ENCODE measurements at regions not wholly inside any gene's neighbourhood (a gene's known extent, or its start where the extent isn't known, plus 50 kb on each side); places are given as distances from the start of the nearest gene placed in this dataset.

DNA sequence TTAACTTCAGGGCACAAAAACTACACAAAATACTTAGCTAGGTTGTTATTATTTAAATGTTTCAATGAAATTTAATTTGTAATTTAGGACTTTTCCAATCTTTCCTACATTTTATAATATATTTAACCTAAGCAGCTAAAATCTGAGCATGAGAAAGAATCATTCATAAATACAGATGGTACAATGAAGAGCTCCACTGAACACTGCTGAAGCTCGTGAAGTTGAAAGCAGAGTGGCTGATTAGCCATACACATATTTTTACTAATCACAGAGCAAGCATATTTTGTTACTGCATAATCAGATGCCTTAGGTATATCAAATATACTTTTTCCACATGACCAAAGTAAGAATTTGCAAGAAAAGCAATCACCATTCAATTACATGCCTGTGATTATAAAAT lies 184.9 kb upstream of the ETAA1 start:
- Histone ChIP-seq H3K9me2 (ENCODE audit: insufficient read depth, low read length) (no peaks in the 10 kb centered on the region), H3K4me2 (ENCODE audit: low read length) (no peak overlapping the region), H3K4me3 (ENCODE audit: low read length) (no peak overlapping the region), H3K9ac (ENCODE audit: low read length) (no peak overlapping the region), H4K20me1 (ENCODE audit: insufficient read depth) (no peaks in the 10 kb centered on the region), H2AFZ (ENCODE audit: low read depth, low read length) (no peak overlapping the region), H3K36me3 (ENCODE audit: insufficient read depth, low read length) (no peaks in the 10 kb centered on the region), H3F3A (ENCODE audit: insufficient read depth, low read length, poor library complexity, severe bottlenecking) (no peaks in the 10 kb centered on the region), H3K27ac (ENCODE audit: low read length) (no peak overlapping the region), H3K9me3 (ENCODE audit: low read length) (no peaks in the 10 kb centered on the region), H3K27me3 (ENCODE audit: insufficient read depth, low read depth, low read length) (no peaks in the 10 kb centered on the region), H3K79me2 (replicated peaks; ENCODE audit: insufficient read depth, low read length) (no peaks in the 10 kb centered on the region)
- TF ChIP-seq EZH2 (IDR thresholded peaks at IDR 0.05; ENCODE audit: borderline replicate concordance, insufficient read depth, low read length, poor library complexity, severe bottlenecking) (no peak), MXI1 (conservative IDR thresholded peaks at IDR 0.05; ENCODE audit: poor library complexity, severe bottlenecking) (no peak), RAD21 (conservative IDR thresholded peaks at IDR 0.05) (no peak), EP300 (conservative IDR thresholded peaks at IDR 0.05; ENCODE audit: poor library complexity, severe bottlenecking) (no peak), SMC3 (conservative IDR thresholded peaks at IDR 0.05; ENCODE audit: poor library complexity) (no peak), TAF1 (IDR thresholded peaks at IDR 0.05; ENCODE audit: low read depth) (no peak), POLR2AphosphoS5 (IDR thresholded peaks at IDR 0.05) (no peak)
- TF ChIP-seq, protein P1, sequence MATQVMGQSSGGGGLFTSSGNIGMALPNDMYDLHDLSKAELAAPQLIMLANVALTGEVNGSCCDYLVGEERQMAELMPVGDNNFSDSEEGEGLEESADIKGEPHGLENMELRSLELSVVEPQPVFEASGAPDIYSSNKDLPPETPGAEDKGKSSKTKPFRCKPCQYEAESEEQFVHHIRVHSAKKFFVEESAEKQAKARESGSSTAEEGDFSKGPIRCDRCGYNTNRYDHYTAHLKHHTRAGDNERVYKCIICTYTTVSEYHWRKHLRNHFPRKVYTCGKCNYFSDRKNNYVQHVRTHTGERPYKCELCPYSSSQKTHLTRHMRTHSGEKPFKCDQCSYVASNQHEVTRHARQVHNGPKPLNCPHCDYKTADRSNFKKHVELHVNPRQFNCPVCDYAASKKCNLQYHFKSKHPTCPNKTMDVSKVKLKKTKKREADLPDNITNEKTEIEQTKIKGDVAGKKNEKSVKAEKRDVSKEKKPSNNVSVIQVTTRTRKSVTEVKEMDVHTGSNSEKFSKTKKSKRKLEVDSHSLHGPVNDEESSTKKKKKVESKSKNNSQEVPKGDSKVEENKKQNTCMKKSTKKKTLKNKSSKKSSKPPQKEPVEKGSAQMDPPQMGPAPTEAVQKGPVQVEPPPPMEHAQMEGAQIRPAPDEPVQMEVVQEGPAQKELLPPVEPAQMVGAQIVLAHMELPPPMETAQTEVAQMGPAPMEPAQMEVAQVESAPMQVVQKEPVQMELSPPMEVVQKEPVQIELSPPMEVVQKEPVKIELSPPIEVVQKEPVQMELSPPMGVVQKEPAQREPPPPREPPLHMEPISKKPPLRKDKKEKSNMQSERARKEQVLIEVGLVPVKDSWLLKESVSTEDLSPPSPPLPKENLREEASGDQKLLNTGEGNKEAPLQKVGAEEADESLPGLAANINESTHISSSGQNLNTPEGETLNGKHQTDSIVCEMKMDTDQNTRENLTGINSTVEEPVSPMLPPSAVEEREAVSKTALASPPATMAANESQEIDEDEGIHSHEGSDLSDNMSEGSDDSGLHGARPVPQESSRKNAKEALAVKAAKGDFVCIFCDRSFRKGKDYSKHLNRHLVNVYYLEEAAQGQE (IDR thresholded peaks at IDR 0.05; ENCODE audit: borderline replicate concordance): no peak
- TF ChIP-seq, protein P2, sequence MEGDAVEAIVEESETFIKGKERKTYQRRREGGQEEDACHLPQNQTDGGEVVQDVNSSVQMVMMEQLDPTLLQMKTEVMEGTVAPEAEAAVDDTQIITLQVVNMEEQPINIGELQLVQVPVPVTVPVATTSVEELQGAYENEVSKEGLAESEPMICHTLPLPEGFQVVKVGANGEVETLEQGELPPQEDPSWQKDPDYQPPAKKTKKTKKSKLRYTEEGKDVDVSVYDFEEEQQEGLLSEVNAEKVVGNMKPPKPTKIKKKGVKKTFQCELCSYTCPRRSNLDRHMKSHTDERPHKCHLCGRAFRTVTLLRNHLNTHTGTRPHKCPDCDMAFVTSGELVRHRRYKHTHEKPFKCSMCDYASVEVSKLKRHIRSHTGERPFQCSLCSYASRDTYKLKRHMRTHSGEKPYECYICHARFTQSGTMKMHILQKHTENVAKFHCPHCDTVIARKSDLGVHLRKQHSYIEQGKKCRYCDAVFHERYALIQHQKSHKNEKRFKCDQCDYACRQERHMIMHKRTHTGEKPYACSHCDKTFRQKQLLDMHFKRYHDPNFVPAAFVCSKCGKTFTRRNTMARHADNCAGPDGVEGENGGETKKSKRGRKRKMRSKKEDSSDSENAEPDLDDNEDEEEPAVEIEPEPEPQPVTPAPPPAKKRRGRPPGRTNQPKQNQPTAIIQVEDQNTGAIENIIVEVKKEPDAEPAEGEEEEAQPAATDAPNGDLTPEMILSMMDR (IDR thresholded peaks at IDR 0.05; ENCODE audit: poor library complexity, severe bottlenecking): no peak

DNA sequence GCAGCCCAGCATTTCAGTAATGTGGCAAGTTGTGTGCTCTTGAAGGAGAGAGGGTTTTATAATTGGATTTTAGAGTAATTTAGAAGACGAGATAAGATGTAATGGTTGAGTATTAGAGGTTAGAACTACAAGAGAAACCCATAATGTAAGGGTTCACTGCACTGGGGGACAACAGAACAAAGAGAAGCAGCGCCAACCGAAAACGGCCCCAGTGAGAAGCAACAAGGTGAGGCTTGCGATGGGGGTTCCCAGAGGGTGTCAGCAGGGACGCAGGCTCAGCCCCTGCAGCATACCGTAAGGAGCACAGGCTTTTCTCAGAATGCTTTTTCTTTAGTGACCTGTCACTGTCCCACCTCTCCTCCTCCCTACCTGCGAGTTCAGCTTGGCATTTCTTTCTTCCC lies 183.9 kb upstream of the ETAA1 start:
- no peak overlapping the region for H3K4me3 ChIP-seq (ENCODE audit: low read length)
- no peaks in the 10 kb centered on the region for H3K9me3 ChIP-seq (ENCODE audit: low read length)
- no peak overlapping the region for H3K9ac ChIP-seq (ENCODE audit: low read length)
- TF ChIP-seq TAF1 (IDR thresholded peaks at IDR 0.05; ENCODE audit: low read depth): no peak
- TF ChIP-seq, protein P1 (IDR thresholded peaks at IDR 0.05; ENCODE audit: borderline replicate concordance): no peak
- TF ChIP-seq EZH2 (IDR thresholded peaks at IDR 0.05; ENCODE audit: borderline replicate concordance, insufficient read depth, low read length, poor library complexity, severe bottlenecking): no peak
- no peak for TF ChIP-seq POLR2AphosphoS5 (IDR thresholded peaks at IDR 0.05)
- TF ChIP-seq RAD21 (conservative IDR thresholded peaks at IDR 0.05): no peak
- TF ChIP-seq, protein P2 (IDR thresholded peaks at IDR 0.05; ENCODE audit: poor library complexity, severe bottlenecking): no peak
- TF ChIP-seq MXI1 (conservative IDR thresholded peaks at IDR 0.05; ENCODE audit: poor library complexity, severe bottlenecking): no peak
- no peak for TF ChIP-seq SMC3 (conservative IDR thresholded peaks at IDR 0.05; ENCODE audit: poor library complexity)
- no peak for TF ChIP-seq EP300 (conservative IDR thresholded peaks at IDR 0.05; ENCODE audit: poor library complexity, severe bottlenecking)
- no peak overlapping the region for H3K4me2 ChIP-seq (ENCODE audit: low read length)
- H2AFZ ChIP-seq (ENCODE audit: low read depth, low read length): no peak overlapping the region
- no peaks in the 10 kb centered on the region for H3K36me3 ChIP-seq (ENCODE audit: insufficient read depth, low read length)
- no peak overlapping the region for H3K27ac ChIP-seq (ENCODE audit: low read length)
- no peaks in the 10 kb centered on the region for H3F3A ChIP-seq (ENCODE audit: insufficient read depth, low read length, poor library complexity, severe bottlenecking)
- H3K9me2 ChIP-seq (ENCODE audit: insufficient read depth, low read length): no peaks in the 10 kb centered on the region
- no peaks in the 10 kb centered on the region for H4K20me1 ChIP-seq (ENCODE audit: insufficient read depth)
- H3K79me2 ChIP-seq (replicated peaks; ENCODE audit: insufficient read depth, low read length): no peaks in the 10 kb centered on the region
- H3K27me3 ChIP-seq (ENCODE audit: insufficient read depth, low read depth, low read length): no peaks in the 10 kb centered on the region
